ENCODE measurements at regions not wholly inside any gene's neighbourhood (a gene's known extent, or its start where the extent isn't known, plus 50 kb on each side); places are given as distances from the start of the nearest gene placed in this dataset.

DNA sequence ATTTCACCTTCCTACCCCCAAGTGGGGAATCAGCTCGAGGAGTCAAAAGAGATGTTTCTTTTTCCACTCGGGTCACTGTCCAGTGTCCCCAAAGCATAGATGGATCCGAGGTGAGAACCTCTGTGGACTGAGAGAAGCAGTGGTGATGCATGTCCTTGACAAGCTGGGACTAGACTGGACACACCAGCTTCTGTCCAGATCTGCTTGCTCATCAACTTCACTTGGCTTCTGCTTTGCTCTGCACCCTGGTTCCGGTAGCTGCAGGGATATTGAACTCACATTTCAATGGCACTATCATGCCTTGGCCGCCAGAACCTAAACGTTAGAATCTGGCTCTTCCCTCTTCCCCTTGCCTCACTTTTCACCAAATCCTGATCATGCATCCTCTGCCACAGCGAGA, 50.3 kb upstream of the CXCL12 start:
- Histone ChIP-seq H3K36me3 (ENCODE audit: control insufficient read depth in 4 of 4, insufficient read depth in 4 of 4, low read length in 4 of 4) (no peaks in the 10 kb centered on the region), H3K4me1 (ENCODE audit: control insufficient read depth in 5 of 5, insufficient read depth in 5 of 5, low read length in 5 of 5) (peaks cover 0 to 27% (median 16%) of the 10 kb centered on the region in 5 donors), H3K4me3 (no peak overlapping the region), H3K27me3 (ENCODE audit: control insufficient read depth in 3 of 3, insufficient read depth in 3 of 3, low read length in 2 of 3) (no peaks in the 10 kb centered on the region), H3K9ac (ENCODE audit: insufficient read depth in 1 of 2, low read length in 2 of 2) (no peak overlapping the region), H3K9me3 (ENCODE audit: control insufficient read depth in 4 of 4, insufficient read depth in 3 of 4, low read length in 3 of 4) (peaks cover 0 to 22% (median 3%) of the 10 kb centered on the region in 4 donors), H3K27ac (ENCODE audit: low read depth in 1 of 2, low read length in 1 of 2) (no peak overlapping the region)
- TF ChIP-seq CTCF (IDR thresholded peaks at IDR 0.05; ENCODE audit: control extremely low read depth, extremely low read depth) = no peak
- WGBS, 2 donors = 86 to 88% methylated on average over 7 of the region's 7 CpGs
- DNase-seq = no peak
- ATAC-seq (ENCODE audit: insufficient read depth, low FRiP score) = no peak

DNA sequence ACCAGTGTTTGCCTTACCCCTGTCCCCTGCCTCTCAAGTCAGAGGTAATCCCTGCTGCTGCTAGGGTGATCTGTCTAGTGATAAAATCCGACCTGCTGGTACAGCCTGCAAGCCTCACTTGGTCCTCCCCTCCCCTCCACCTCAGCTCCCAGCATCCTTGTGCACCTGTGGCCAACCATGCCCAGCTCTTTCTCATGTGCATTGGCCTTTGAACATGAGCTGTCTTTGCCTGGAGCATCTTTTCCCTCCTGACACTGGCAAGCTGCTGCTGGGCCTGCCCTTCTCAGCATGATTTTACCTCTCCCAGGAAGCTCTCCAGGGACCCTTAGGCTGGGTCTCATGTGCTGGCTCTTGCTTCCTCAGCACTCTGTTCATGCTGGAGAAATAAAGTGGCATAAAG, 51.3 kb upstream of the CXCL12 start:
- no peak for ATAC-seq (ENCODE audit: insufficient read depth, low FRiP score)
- no peak overlapping the region for H3K27ac ChIP-seq (ENCODE audit: low read depth in 1 of 2, low read length in 1 of 2)
- H3K4me1 ChIP-seq (ENCODE audit: control insufficient read depth in 5 of 5, insufficient read depth in 5 of 5, low read length in 5 of 5) = peaks cover 0 to 31% (median 18%) of the 10 kb centered on the region in 5 donors
- 40 to 58% methylated on average over 1 of the region's 1 CpG for WGBS, 2 donors
- H3K27me3 ChIP-seq (ENCODE audit: control insufficient read depth in 3 of 3, insufficient read depth in 3 of 3, low read length in 2 of 3) = no peaks in the 10 kb centered on the region
- DNase-seq = no peak
- H3K4me3 ChIP-seq = no peak overlapping the region
- H3K36me3 ChIP-seq (ENCODE audit: control insufficient read depth in 4 of 4, insufficient read depth in 4 of 4, low read length in 4 of 4) = no peaks in the 10 kb centered on the region
- no peak for TF ChIP-seq CTCF (IDR thresholded peaks at IDR 0.05; ENCODE audit: control extremely low read depth, extremely low read depth)
- peaks cover 0 to 23% (median 3%) of the 10 kb centered on the region in 4 donors for H3K9me3 ChIP-seq (ENCODE audit: control insufficient read depth in 4 of 4, insufficient read depth in 3 of 4, low read length in 3 of 4)
- no peak overlapping the region for H3K9ac ChIP-seq (ENCODE audit: insufficient read depth in 1 of 2, low read length in 2 of 2)

DNA sequence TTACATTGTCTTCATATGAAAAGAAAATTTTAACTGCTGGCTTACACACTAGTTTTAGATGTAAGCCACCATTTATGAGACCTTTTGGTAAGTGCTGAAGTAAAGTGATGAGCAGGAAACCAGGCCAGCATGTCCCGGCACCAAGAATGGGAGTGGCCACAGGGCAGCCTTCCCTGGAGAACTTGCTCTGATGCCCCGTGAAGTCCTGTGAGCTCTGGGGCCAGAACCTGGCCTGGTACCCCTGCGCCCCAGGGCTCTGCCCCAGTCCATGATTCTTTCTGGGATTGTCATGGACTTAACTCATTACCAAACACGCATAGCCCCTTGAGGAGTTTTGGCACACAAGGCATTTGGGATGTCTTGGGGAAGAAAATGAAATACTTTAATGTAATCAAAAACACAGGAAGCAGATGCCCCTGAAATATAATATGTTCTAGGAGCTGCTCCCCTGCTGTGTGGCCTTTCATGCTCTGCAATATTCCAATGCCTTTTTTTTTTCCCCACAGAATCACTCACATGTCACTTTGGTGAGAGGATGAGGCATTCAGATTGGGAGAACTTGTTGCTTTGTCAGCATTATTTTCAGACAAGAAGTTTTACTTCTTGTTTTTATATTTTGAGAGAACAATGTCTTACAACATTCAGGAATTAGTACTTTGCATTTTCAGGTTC, 53.1 kb upstream of the CXCL12 start:
- Histone ChIP-seq H3K4me3 (no peak overlapping the region), H3K27ac (ENCODE audit: low read depth in 1 of 2, low read length in 1 of 2) (peak overlapping the region in 1 of 2 donors; percentile 15), H3K9me3 (ENCODE audit: control insufficient read depth in 4 of 4, insufficient read depth in 3 of 4, low read length in 3 of 4) (peaks cover 0 to 23% (median 3%) of the 10 kb centered on the region in 4 donors), H3K9ac (ENCODE audit: insufficient read depth in 1 of 2, low read length in 2 of 2) (peak overlapping the region in 1 of 2 donors; percentile 20), H3K27me3 (ENCODE audit: control insufficient read depth in 3 of 3, insufficient read depth in 3 of 3, low read length in 2 of 3) (no peaks in the 10 kb centered on the region), H3K4me1 (ENCODE audit: control insufficient read depth in 5 of 5, insufficient read depth in 5 of 5, low read length in 5 of 5) (peaks cover 0 to 31% (median 18%) of the 10 kb centered on the region in 5 donors), H3K36me3 (ENCODE audit: control insufficient read depth in 4 of 4, insufficient read depth in 4 of 4, low read length in 4 of 4) (no peaks in the 10 kb centered on the region)
- 75 to 87% methylated on average over 4 of the region's 4 CpGs for WGBS, 2 donors
- DNase-seq (peak in 1 of 3 donors; percentile 82), ATAC-seq (ENCODE audit: insufficient read depth, low FRiP score) (peak; percentile 6)
- TF ChIP-seq CTCF (IDR thresholded peaks at IDR 0.05; ENCODE audit: control extremely low read depth, extremely low read depth) = no peak
